ENCODE measurements at regions not wholly inside any gene's neighbourhood (a gene's known extent, or its start where the extent isn't known, plus 50 kb on each side); places are given as distances from the start of the nearest gene placed in this dataset.
A peak's percentile ranks its signal among the peaks of the same experiment; 100 is the strongest.

- DNase-seq: no peak
- intact Hi-C loops (cut with DNase I): no loop called here
- Histone ChIP-seq H3K36me3 (replicated peaks in 1 of 2) (no peaks in the 10 kb centered on the region), H3K27ac (no peak overlapping the region), H3K4me1 (replicated peaks in 1 of 2) (peaks cover 0 to 10% of the 10 kb centered on the region in 2 donors), H3K4me3 (no peak overlapping the region), H3K9me3 (replicated peaks in 1 of 3) (no peaks in the 10 kb centered on the region), H3K27me3 (no peaks in the 10 kb centered on the region)
- TF ChIP-seq CTCF (IDR thresholded peaks at IDR 0.05) (no peak), POLR2A (IDR thresholded peaks at IDR 0.05) (no peak)
- WGBS, 4 donors: 62 to 81% (median 68%) methylated on average over 7 of the region's 7 CpGs
Observed at GRCh38 chr10:121080281-121080891, 229.2 kb downstream of the WDR11 start.

DNA sequence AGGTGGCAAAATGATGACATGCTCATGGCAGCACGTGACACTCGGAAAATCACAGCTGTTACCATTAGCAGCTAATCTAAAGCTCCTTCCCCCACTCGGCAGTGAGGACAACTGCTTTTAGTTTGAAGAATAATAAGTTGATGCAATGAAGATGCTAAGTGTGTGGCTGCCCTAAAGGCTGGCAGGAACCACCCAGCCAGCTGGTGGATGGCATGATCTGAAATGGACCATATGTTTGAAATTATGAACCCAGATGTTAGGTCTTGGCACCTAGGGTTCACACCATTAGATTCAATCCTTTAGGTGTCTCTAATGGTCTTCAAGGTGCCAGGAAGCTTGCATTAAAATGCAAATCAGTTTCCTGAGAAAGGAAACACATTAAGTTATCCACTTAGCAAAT is 230.1 kb downstream of the WDR11 start:
- Histone ChIP-seq H3K27me3 (no peaks in the 10 kb centered on the region), H3K36me3 (replicated peaks in 1 of 2) (no peaks in the 10 kb centered on the region), H3K4me3 (no peak overlapping the region), H3K4me1 (replicated peaks in 1 of 2) (peaks cover 4 to 19% of the 10 kb centered on the region in 2 donors), H3K27ac (no peak overlapping the region), H3K9me3 (replicated peaks in 1 of 3) (no peaks in the 10 kb centered on the region)
- no peak for DNase-seq
- WGBS, 4 donors: 77 to 90% (median 80%) methylated on average over 3 of the region's 3 CpGs
- intact Hi-C loops (cut with DNase I): no loop called here
- TF ChIP-seq CTCF (IDR thresholded peaks at IDR 0.05): no peak
- no peak for TF ChIP-seq POLR2A (IDR thresholded peaks at IDR 0.05)

GRCh38 chr10:121082984-121083383 is 231.8 kb downstream of the WDR11 start:
- TF ChIP-seq POLR2A (IDR thresholded peaks at IDR 0.05): no peak
- no peak for TF ChIP-seq CTCF (IDR thresholded peaks at IDR 0.05)
- DNase-seq: no peak
- intact Hi-C loops (cut with DNase I): no loop called here
- Histone ChIP-seq H3K9me3 (replicated peaks in 1 of 3) (no peaks in the 10 kb centered on the region), H3K27ac (no peak overlapping the region), H3K27me3 (no peaks in the 10 kb centered on the region), H3K4me1 (replicated peaks in 1 of 2) (peaks cover 11 to 34% of the 10 kb centered on the region in 2 donors), H3K4me3 (no peak overlapping the region), H3K36me3 (replicated peaks in 1 of 2) (no peaks in the 10 kb centered on the region)
- 86 to 92% (median 89%) methylated on average over 3 of the region's 3 CpGs for WGBS, 4 donors

DNA sequence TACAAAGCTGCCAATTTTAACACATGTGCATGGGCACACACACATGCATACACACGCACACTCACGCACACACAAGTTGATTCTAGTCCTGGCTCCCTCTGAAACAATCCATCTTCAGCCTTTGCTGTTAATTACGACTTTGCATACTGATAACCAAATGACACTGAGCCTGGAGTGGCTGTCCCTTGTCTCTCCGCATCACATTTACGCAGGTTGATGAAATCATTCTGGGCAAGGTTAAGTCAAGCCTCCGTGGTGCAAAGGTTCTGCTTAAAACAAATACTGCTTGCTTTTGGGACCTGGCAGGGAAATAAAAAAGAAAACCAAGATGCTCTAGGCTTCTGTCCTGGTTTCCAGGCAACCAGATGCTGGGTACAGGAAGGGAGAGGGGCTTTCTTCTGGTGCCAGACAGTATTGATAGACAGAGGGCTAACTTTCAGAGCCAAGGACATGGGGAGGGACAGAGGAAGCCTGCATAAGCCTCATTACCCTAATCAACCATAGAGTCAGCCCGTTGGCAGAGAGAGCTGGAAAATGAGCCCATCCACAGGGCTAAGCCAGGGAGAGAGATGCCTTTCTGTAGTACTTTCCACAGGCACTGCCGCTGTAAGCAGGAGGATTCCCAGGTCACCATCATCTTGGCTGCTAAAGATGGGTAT is 233.0 kb downstream of the WDR11 start:
- peak in 3 of 7 donors; percentile 41 to 79 (median 66) for DNase-seq

More for the DNA sequence above, 233.0 kb downstream of the WDR11 start:
- Histone ChIP-seq H3K36me3 (replicated peaks in 1 of 2) (no peaks in the 10 kb centered on the region), H3K4me3 (no peak overlapping the region), H3K27ac (peak overlapping the region in 2 of 5 donors; percentile 36 to 65), H3K4me1 (replicated peaks in 1 of 2) (peaks cover 11 to 34% of the 10 kb centered on the region in 2 donors), H3K27me3 (no peaks in the 10 kb centered on the region), H3K9me3 (replicated peaks in 1 of 3) (no peaks in the 10 kb centered on the region)
- TF ChIP-seq POLR2A (IDR thresholded peaks at IDR 0.05) (no peak), CTCF (IDR thresholded peaks at IDR 0.05) (no peak)
- WGBS, 4 donors: 46 to 52% (median 49%) methylated on average over 8 of the region's 8 CpGs
- intact Hi-C loops (cut with DNase I): no loop called here
